Kidney tubule cell (primary cell): ENCODE measurements at regions not wholly inside any gene's neighbourhood (a gene's known extent, or its start where the extent isn't known, plus 50 kb on each side); places are given as distances from the start of the nearest gene placed in this dataset.
A peak's percentile ranks its signal among the peaks of the same experiment; 100 is the strongest.
"Not testable (repeated sequence)": the region's sequence is repeated elsewhere in the genome, so short reads cannot be mapped to it uniquely, and the experiment has no call there.

ENCODE experiments used
- DNase-seq: peaks from one replicate; pipeline ENCODE4 v3.0.0-alpha.2; 2018; ENCODE audit warnings: low spot score

- no peak for DNase-seq
Measured at GRCh38 chr12:97985834-97986233, 523.2 kb downstream of the RMST start.

GRCh38 chr12:97988588-97988987, 526.0 kb downstream of the RMST start:
- DNase-seq: not testable (repeated sequence)

- no peak for DNase-seq
Measured at GRCh38 chr12:97989366-97989940, 525.9 kb upstream of the TMPO start.

GRCh38 chr12:97994746-97995484, 520.5 kb upstream of the TMPO start:
- no peak for DNase-seq

- no peak for DNase-seq
Measured at GRCh38 chr12:97995559-97995958, 519.8 kb upstream of the TMPO start.

GRCh38 chr12:98001430-98001829, 514.0 kb upstream of the TMPO start:
- no peak for DNase-seq

GRCh38 chr12:98002887-98003493, 512.4 kb upstream of the TMPO start:
- DNase-seq: peak; percentile 46

- no peak for DNase-seq
Measured at GRCh38 chr12:98007963-98008362, 507.4 kb upstream of the TMPO start.

GRCh38 chr12:98013560-98013959, 501.8 kb upstream of the TMPO start:
- no peak for DNase-seq

- DNase-seq: no peak
Measured at GRCh38 chr12:98018836-98019235, 496.6 kb upstream of the TMPO start.

GRCh38 chr12:98020376-98020775, 495.0 kb upstream of the TMPO start:
- no peak for DNase-seq

- peak; percentile 16 for DNase-seq
Measured at GRCh38 chr12:98022961-98023360, 492.4 kb upstream of the TMPO start.

- no peak for DNase-seq
Measured at GRCh38 chr12:98037401-98038140, 477.8 kb upstream of the TMPO start.

- DNase-seq: no peak
Measured at GRCh38 chr12:98042668-98043067, 472.7 kb upstream of the TMPO start.

- no peak for DNase-seq
Measured at GRCh38 chr12:98045395-98045794, 470.0 kb upstream of the TMPO start.

- DNase-seq: no peak
Measured at GRCh38 chr12:98048326-98048725, 467.1 kb upstream of the TMPO start.

- DNase-seq: no peak
Measured at GRCh38 chr12:98053202-98053601, 462.2 kb upstream of the TMPO start.

GRCh38 chr12:98057701-98058100, 457.7 kb upstream of the TMPO start:
- no peak for DNase-seq

GRCh38 chr12:98058213-98058612, 457.2 kb upstream of the TMPO start:
- DNase-seq: no peak

GRCh38 chr12:98058838-98059237, 456.6 kb upstream of the TMPO start:
- DNase-seq: no peak

- DNase-seq: no peak
Measured at GRCh38 chr12:98059659-98060343, 455.6 kb upstream of the TMPO start.

GRCh38 chr12:98060411-98060810, 455.0 kb upstream of the TMPO start:
- no peak for DNase-seq
